Suprapubic skin (tissue), 4 donors: ENCODE measurements at regions not wholly inside any gene's neighbourhood (a gene's known extent, or its start where the extent isn't known, plus 50 kb on each side); places are given as distances from the start of the nearest gene placed in this dataset.
"Not testable (repeated sequence)": the region's sequence is repeated elsewhere in the genome, so short reads cannot be mapped to it uniquely, and the experiment has no call there.

ENCODE experiments used
- DNase-seq, 2 donors: peaks; one replicate each; pipeline ENCODE4 v3.0.0-alpha.2; 2019; ENCODE audit warnings: low spot score in 2 of 2
- H3K27ac ChIP-seq: fragments of 200-600 bp; sonication (generic); one replicate; pipeline ENCODE4 v1.5.1; 2019
- H3K27me3 ChIP-seq: fragments of 200-600 bp; sonication (generic); one replicate; pipeline ENCODE4 v1.5.1; 2019
- H3K36me3 ChIP-seq: fragments of 200-600 bp; sonication (generic); one replicate; pipeline ENCODE4 v1.5.1; 2019
- H3K4me1 ChIP-seq: fragments of 200-600 bp; sonication (generic); one replicate; pipeline ENCODE4 v1.5.1; 2019
- H3K4me3 ChIP-seq: fragments of 200-600 bp; sonication (generic); one replicate; pipeline ENCODE4 v1.5.1; 2019; ENCODE audit warnings: mild to moderate bottlenecking
- H3K9me3 ChIP-seq: fragments of 200-600 bp; sonication (generic); one replicate; pipeline ENCODE4 v1.5.1; 2019
- EP300 ChIP-seq: sonication (generic); formaldehyde crosslinking; IDR thresholded peaks from one replicate; pipeline ENCODE4 v1.6.1; 2017; ENCODE audit warnings: antibody characterized with exemption
- POLR2A ChIP-seq, 2 donors: fragments of 450-650 bp; IDR thresholded peaks; one replicate each; pipeline ENCODE4 v1.6.1; 2017; ENCODE audit warnings: antibody characterized with exemption in 2 of 2, mild to moderate bottlenecking in 2 of 2, moderate library complexity in 2 of 2
- POLR2AphosphoS5 ChIP-seq, 3 donors: sonication (generic); formaldehyde crosslinking; IDR thresholded peaks; one replicate each; pipeline ENCODE4 v1.6.1; 2017; ENCODE audit warnings: antibody characterized with exemption in 3 of 3
- whole genome bisulfite sequencing: methylation state at CpG from one replicate; pipeline ENCODE4 v1.1.5; 2018; 5-methylcytosine and 5-hydroxymethylcytosine counted together
- TF ChIP-seq, protein P1 (sequence below), 2 donors: fragments of 200-600 bp in 1 of 2; fragments of 450-650 bp in 1 of 2; sonication (generic) in 1 of 2; IDR thresholded peaks; one replicate each; pipeline ENCODE4 v1.5.1; 2016 to 2019; ENCODE audit warnings: antibody characterized with exemption in 2 of 2, mild to moderate bottlenecking in 1 of 2, moderate library complexity in 1 of 2

DNA sequence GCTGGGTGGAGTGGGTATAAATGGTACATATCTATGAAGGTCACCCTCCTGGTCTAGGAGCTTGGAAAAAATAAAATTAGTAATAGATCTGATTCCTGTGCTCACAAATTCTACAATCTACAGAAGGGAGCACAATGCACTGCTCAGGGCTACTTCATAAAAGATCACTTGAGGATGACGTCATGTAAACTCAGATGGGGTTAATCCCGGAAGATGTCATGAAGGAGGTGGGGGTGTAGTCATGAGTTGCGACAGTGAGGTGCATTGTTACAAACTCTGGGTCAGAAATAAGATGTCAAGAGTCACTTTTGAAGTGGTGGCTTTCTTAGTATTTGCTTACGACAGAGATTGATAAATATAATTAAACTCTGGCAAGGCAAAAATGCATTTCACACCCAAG, 68.2 kb downstream of the LHX9 start:
- no peaks in the 10 kb centered on the region for H3K4me1 ChIP-seq
- H3K36me3 ChIP-seq: no peaks in the 10 kb centered on the region
- H3K9me3 ChIP-seq: no peaks in the 10 kb centered on the region
- TF ChIP-seq, protein P1, sequence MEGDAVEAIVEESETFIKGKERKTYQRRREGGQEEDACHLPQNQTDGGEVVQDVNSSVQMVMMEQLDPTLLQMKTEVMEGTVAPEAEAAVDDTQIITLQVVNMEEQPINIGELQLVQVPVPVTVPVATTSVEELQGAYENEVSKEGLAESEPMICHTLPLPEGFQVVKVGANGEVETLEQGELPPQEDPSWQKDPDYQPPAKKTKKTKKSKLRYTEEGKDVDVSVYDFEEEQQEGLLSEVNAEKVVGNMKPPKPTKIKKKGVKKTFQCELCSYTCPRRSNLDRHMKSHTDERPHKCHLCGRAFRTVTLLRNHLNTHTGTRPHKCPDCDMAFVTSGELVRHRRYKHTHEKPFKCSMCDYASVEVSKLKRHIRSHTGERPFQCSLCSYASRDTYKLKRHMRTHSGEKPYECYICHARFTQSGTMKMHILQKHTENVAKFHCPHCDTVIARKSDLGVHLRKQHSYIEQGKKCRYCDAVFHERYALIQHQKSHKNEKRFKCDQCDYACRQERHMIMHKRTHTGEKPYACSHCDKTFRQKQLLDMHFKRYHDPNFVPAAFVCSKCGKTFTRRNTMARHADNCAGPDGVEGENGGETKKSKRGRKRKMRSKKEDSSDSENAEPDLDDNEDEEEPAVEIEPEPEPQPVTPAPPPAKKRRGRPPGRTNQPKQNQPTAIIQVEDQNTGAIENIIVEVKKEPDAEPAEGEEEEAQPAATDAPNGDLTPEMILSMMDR (IDR thresholded peaks at IDR 0.05): no peak
- no peak for TF ChIP-seq POLR2AphosphoS5 (IDR thresholded peaks at IDR 0.05)
- no peak for TF ChIP-seq EP300
- TF ChIP-seq POLR2A (IDR thresholded peaks at IDR 0.05): no peak
- H3K4me3 ChIP-seq: no peak overlapping the region
- no peak for DNase-seq
- 77% methylated on average over 4 of the region's 4 CpGs for WGBS
- no peaks in the 10 kb centered on the region for H3K27me3 ChIP-seq
- no peak overlapping the region for H3K27ac ChIP-seq

DNA sequence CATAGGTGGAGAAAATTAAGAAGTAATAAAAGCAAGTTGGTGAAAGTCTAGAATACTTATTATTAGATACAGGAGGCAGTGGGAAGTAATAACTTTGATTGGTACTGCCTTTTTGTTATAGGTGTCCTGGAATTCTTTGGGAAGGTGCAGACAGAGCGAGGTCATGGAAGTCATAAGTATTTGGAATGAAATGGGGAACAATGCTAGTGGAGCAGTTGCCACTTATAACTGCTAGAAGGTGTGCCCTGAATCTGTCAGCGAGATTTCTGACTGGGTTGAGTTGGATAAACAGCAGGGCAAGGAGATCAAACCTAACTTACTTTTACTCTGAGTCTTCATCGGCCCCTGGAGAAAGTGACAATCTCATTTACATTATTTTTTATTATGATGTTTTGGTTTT, 69.6 kb downstream of the LHX9 start:
- TF ChIP-seq, protein P1 (IDR thresholded peaks at IDR 0.05): no peak
- TF ChIP-seq EP300: no peak
- TF ChIP-seq POLR2AphosphoS5 (IDR thresholded peaks at IDR 0.05): no peak
- TF ChIP-seq POLR2A (IDR thresholded peaks at IDR 0.05): no peak
- Histone ChIP-seq H3K27me3 (no peaks in the 10 kb centered on the region), H3K9me3 (no peaks in the 10 kb centered on the region), H3K4me1 (no peaks in the 10 kb centered on the region), H3K4me3 (no peak overlapping the region), H3K27ac (no peak overlapping the region), H3K36me3 (no peaks in the 10 kb centered on the region)
- 91% methylated on average over 3 of the region's 3 CpGs for WGBS
- no peak for DNase-seq

DNA sequence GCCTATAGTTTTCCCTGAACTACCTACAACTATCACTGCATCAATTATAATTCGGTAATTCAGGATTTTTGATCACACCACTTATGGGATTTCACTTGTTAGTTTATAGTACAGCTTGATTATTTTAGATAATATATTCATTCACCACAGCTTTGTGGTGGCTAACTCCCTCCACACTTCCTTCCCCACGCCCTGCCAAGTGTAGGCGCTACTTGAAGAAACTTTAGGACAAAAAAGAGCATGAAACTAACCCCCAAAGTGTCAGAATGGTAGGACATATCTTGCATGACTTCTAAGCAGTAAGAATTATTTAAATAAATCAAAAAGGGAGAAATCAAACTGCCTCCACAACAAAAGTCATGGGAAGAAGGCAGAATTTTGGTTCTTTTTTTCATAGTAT, 70.1 kb downstream of the LHX9 start:
- Histone ChIP-seq H3K4me1 (no peaks in the 10 kb centered on the region), H3K27me3 (no peaks in the 10 kb centered on the region), H3K4me3 (no peak overlapping the region), H3K27ac (no peak overlapping the region), H3K36me3 (no peaks in the 10 kb centered on the region), H3K9me3 (no peaks in the 10 kb centered on the region)
- no peak for DNase-seq
- TF ChIP-seq EP300: no peak
- TF ChIP-seq POLR2A (IDR thresholded peaks at IDR 0.05): no peak
- no peak for TF ChIP-seq POLR2AphosphoS5 (IDR thresholded peaks at IDR 0.05)
- TF ChIP-seq, protein P1 (IDR thresholded peaks at IDR 0.05): no peak
- WGBS: 92% methylated on average over 3 of the region's 3 CpGs

DNA sequence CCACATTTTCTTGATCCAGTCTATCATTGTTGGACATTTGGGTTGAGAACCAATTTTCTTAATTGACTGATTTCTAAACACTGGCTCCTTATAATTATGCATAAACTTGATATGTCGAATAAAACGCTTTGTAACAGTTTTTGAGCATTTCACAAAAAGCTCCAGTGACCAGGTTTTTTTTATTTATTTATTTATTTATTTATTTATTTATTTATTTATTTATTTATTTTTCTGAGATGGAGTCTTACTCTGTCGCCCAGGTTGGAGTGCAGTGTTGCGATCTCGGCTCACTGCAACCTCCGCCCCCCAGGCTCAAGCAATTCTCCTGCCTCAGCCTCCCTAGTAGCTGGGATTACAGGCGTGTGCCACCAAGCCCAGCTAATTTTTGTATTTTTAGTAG, 71.4 kb downstream of the LHX9 start:
- DNase-seq, H3K27ac ChIP-seq: not testable (repeated sequence)
- WGBS: 95% methylated on average over 7 of the region's 7 CpGs

DNA sequence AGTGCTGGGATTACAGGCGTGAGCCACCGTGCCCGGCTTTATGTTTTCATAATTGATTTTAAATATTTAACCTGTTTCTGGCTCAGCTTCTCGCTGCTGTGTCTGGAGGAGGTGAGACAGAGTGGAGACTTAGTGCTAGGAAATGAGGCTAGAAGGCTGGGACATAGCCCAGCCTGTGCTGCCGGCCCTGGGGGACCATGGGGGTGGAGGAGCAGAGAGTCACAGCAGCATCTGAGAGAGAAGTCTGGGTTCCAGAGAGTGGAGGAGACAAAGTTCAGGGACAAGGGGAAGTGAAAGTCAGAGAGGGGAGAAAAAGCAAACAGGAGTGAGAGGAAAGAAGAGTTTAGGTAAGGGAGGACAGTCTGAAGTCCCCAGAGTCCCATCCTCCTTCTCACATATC, 71.9 kb downstream of the LHX9 start:
- Histone ChIP-seq H3K27ac (no peak overlapping the region), H3K4me1 (no peaks in the 10 kb centered on the region), H3K4me3 (no peak overlapping the region), H3K36me3 (no peaks in the 10 kb centered on the region), H3K27me3 (no peaks in the 10 kb centered on the region), H3K9me3 (no peaks in the 10 kb centered on the region)
- no peak for DNase-seq
- WGBS: 88% methylated on average over 5 of the region's 5 CpGs
- TF ChIP-seq, protein P1 (IDR thresholded peaks at IDR 0.05): no peak

More for the DNA sequence above, 71.4 kb downstream of the LHX9 start:
- H3K4me1 ChIP-seq, H3K27me3 ChIP-seq, H3K4me3 ChIP-seq, H3K36me3 ChIP-seq, H3K9me3 ChIP-seq: not testable (repeated sequence)

DNA sequence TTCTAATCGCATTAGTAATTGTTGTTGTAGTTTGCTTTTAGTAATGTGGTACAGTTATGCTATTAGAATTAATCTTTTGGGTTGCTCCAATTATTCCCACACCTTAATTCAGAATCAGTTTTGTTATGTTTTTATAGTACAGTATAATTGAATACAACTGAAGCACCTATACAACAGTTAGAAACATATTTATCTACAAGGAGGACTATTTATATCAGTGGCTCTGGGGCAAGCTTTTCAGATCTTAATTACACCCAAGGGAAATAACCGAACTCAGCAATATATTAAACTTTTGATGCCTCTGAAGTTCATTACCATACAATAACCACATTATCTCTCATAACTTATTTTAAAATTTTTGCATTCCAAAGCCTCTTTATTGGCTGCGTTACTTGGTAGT, 74.4 kb downstream of the LHX9 start:
- Histone ChIP-seq H3K4me3 (no peak overlapping the region), H3K9me3 (no peaks in the 10 kb centered on the region), H3K4me1 (no peaks in the 10 kb centered on the region), H3K27ac (no peak overlapping the region), H3K36me3 (no peaks in the 10 kb centered on the region), H3K27me3 (no peaks in the 10 kb centered on the region)
- TF ChIP-seq EP300 (no peak), POLR2AphosphoS5 (IDR thresholded peaks at IDR 0.05) (no peak), POLR2A (IDR thresholded peaks at IDR 0.05) (no peak)
- TF ChIP-seq, protein P1 (IDR thresholded peaks at IDR 0.05): no peak
- 60% methylated on average over 3 of the region's 3 CpGs for WGBS
- DNase-seq: no peak
